BLaER1 (cell line): ENCODE measurements at regions not wholly inside any gene's neighbourhood (a gene's known extent, or its start where the extent isn't known, plus 50 kb on each side); places are given as distances from the start of the nearest gene placed in this dataset.

Experiments
- H3K27ac ChIP-seq: shearing (Covaris generic); formaldehyde crosslinking; 2 replicates; pipeline ENCODE4 v1.8.1; 2022
- H3K27me3 ChIP-seq: shearing (Covaris generic); formaldehyde crosslinking; 2 replicates; pipeline ENCODE4 v1.8.1; 2022
- H3K36me3 ChIP-seq: shearing (Covaris generic); formaldehyde crosslinking; 2 replicates; pipeline ENCODE4 v1.8.1; 2022
- H3K4me1 ChIP-seq: shearing (Covaris generic); formaldehyde crosslinking; 2 replicates; pipeline ENCODE4 v1.8.1; 2022
- H3K4me2 ChIP-seq: shearing (Covaris generic); formaldehyde crosslinking; 2 replicates; pipeline ENCODE4 v1.8.1; 2022
- H3K4me3 ChIP-seq: shearing (Covaris generic); formaldehyde crosslinking; 2 replicates; pipeline ENCODE4 v1.8.1; 2022
- H3K9ac ChIP-seq: shearing (Covaris generic); formaldehyde crosslinking; 2 replicates; pipeline ENCODE4 v1.8.1; 2022
- H3K9me3 ChIP-seq: shearing (Covaris generic); formaldehyde crosslinking; 2 replicates; pipeline ENCODE4 v1.8.1; 2022
- H4K20me1 ChIP-seq: shearing (Covaris generic); formaldehyde crosslinking; 2 replicates; pipeline ENCODE4 v1.8.1; 2022
- Cebpa-rat ChIP-seq: shearing (Covaris generic); IDR thresholded peaks from 2 replicates; pipeline ENCODE4 v1.8.1; 2022

- TF ChIP-seq Cebpa-rat = no peak
Observed at GRCh38 chr3:116842254-116842957, 132.8 kb downstream of the TUSC7 start.

DNA sequence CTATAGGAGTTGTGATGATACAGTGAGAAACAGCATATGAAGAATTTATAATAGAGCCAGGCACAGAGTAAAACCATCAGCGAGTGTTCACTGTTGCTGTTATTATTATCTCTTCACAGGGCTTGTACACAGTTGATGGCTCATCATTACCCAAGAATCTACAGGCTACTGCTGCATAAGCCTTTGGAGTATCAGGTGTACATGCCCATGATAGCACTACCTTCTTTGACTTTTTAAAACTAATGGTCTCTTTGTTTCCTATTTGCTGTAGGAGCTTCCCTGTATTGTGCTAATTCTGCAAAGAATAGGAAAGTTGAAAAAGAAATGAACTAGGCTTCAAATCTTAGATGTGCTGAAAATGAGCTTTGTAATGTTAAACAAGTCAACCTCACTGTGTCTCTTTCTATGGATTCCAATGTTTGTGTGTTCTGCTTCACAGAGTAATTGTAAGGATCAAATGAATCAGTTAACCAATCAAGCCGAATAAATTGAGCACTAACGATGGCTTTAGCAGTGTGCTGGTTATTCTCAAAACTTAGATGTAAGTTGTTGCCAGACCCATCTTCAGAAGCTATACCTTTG is 138.8 kb downstream of the TUSC7 start:
- Histone ChIP-seq H3K9me3 (peaks cover 7% of the 10 kb centered on the region), H3K4me2 (no peak overlapping the region), H4K20me1 (no peaks in the 10 kb centered on the region), H3K4me3 (no peak overlapping the region), H3K4me1 (no peaks in the 10 kb centered on the region), H3K27ac (no peak overlapping the region), H3K27me3 (no peaks in the 10 kb centered on the region), H3K9ac (no peak overlapping the region), H3K36me3 (no peaks in the 10 kb centered on the region)
- no peak for TF ChIP-seq Cebpa-rat

More at GRCh38 chr3:116842254-116842957, 132.8 kb downstream of the TUSC7 start:
- Histone ChIP-seq H3K4me1 (no peaks in the 10 kb centered on the region), H4K20me1 (no peaks in the 10 kb centered on the region), H3K36me3 (no peaks in the 10 kb centered on the region), H3K4me3 (no peak overlapping the region), H3K27me3 (no peaks in the 10 kb centered on the region), H3K4me2 (no peak overlapping the region), H3K27ac (no peak overlapping the region), H3K9ac (no peak overlapping the region), H3K9me3 (no peaks in the 10 kb centered on the region)

DNA sequence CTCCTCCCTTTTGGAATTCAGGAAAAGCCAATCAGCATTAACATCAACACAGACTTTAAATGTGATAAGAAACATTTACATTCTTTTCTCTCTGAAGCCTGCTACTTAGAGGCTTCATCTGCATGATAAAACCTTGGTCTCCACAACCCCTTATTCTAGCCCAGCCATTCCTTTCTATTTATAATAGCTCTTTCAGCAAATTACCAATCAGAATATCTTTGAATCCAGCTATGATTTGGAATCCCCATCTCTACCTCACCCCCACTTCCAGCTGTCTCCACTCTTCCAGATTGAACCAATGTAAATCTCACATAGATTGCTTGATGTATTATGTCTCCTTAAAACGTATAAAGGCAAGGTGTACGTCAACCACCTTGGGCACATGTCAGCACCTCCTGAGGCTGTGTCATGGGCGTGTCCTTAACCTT is 139.7 kb downstream of the TUSC7 start:
- H3K9me3 ChIP-seq = peaks cover 7% of the 10 kb centered on the region
- no peak for TF ChIP-seq Cebpa-rat
- no peaks in the 10 kb centered on the region for H3K36me3 ChIP-seq
- H3K27me3 ChIP-seq = no peaks in the 10 kb centered on the region
- no peaks in the 10 kb centered on the region for H3K4me1 ChIP-seq
- H3K4me2 ChIP-seq = no peak overlapping the region
- no peak overlapping the region for H3K27ac ChIP-seq
- no peak overlapping the region for H3K9ac ChIP-seq
- no peaks in the 10 kb centered on the region for H4K20me1 ChIP-seq
- H3K4me3 ChIP-seq = no peak overlapping the region

DNA sequence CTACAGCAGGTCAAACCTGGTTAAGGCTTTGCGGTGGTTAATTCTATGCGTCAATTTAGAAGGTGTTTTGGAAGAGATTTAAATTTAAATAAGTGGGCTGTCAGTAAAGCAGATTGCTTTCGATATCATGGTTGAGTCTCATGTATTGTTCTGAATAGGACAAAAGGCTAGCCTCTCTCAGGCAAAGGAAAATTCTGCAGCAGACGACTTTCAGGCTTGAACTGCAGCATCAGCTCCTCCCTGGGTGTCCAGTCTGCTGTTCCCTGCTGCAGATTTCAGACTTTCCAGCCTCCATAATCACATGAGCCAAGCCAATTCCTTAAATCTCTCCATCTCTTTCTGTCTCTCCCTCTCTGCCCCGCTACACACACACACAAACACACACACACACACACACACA is 143.2 kb downstream of the TUSC7 start:
- Histone ChIP-seq H3K27me3 (no peaks in the 10 kb centered on the region), H3K36me3 (no peaks in the 10 kb centered on the region), H3K27ac (no peak overlapping the region), H3K9me3 (peaks cover 7% of the 10 kb centered on the region), H3K4me2 (no peak overlapping the region), H3K4me1 (no peaks in the 10 kb centered on the region), H3K9ac (no peak overlapping the region), H3K4me3 (no peak overlapping the region), H4K20me1 (no peaks in the 10 kb centered on the region)
- TF ChIP-seq Cebpa-rat = no peak

- Histone ChIP-seq H3K4me1 (no peaks in the 10 kb centered on the region), H3K27ac (no peak overlapping the region), H4K20me1 (no peaks in the 10 kb centered on the region), H3K4me3 (no peak overlapping the region), H3K4me2 (no peak overlapping the region), H3K27me3 (no peaks in the 10 kb centered on the region), H3K36me3 (no peaks in the 10 kb centered on the region), H3K9me3 (no peaks in the 10 kb centered on the region), H3K9ac (no peak overlapping the region)
- no peak for TF ChIP-seq Cebpa-rat
Observed at GRCh38 chr3:116863270-116863770, 153.7 kb downstream of the TUSC7 start.

DNA sequence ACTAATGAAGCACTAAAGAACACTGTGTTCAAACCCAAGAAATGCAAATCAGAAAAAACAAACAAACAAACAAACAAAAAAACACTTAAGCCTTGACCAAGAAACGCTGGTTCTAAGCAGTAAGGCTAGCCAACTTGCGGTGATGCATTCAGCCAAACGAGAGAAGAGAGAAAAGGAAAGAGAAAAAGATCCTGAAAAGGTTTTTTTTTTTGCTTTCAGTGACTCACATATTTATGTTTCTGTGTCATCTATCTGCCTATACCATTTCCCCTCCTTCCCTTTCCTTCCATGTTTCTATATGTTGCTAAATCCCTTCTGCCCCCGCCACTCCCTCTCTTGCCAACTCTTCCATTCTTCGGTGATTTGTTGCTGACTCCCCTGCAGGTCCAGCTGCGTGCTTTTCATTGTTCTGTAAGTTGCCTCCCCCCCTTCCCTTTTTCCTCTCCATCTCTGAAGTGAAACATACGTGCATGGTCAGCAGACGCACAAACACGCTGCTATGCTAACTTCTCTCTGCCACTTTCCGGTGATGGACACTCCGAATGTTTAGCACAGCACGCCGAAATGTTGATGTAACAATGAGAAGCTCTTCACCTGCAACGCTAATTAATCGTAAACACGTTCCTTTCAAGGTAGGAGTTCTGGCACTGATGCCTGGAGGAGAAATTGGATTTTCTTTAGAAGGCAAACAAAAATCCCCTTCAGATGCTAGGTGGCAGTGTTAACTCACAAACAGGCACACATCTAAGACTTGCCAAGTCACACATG is 154.4 kb downstream of the TUSC7 start:
- no peak for TF ChIP-seq Cebpa-rat
- no peaks in the 10 kb centered on the region for H3K4me1 ChIP-seq
- H3K27me3 ChIP-seq = no peaks in the 10 kb centered on the region
- no peak overlapping the region for H3K27ac ChIP-seq
- no peak overlapping the region for H3K4me3 ChIP-seq
- H3K4me2 ChIP-seq = peak overlapping the region; percentile 47
- no peaks in the 10 kb centered on the region for H4K20me1 ChIP-seq
- no peaks in the 10 kb centered on the region for H3K9me3 ChIP-seq
- H3K36me3 ChIP-seq = no peaks in the 10 kb centered on the region
- no peak overlapping the region for H3K9ac ChIP-seq

DNA sequence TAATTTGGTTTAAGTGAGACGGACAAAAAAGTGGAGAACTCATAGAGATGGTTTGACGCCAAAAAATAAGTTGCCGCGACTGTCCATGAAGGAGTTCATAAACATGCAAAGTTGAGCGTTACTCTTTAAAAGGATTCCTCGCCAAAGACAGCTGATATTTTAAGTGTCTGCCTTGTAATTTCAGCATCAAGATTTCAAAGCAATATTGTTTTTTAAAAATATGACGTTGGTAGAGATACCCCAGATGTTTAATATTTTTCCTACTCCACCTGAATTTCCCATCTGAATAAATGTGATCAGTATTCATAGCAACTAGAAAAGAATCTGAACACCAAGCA is 155.0 kb downstream of the TUSC7 start:
- no peak for TF ChIP-seq Cebpa-rat
- Histone ChIP-seq H3K9ac (no peak overlapping the region), H4K20me1 (no peaks in the 10 kb centered on the region), H3K4me1 (no peaks in the 10 kb centered on the region), H3K4me2 (no peak overlapping the region), H3K36me3 (no peaks in the 10 kb centered on the region), H3K4me3 (no peak overlapping the region), H3K27ac (no peak overlapping the region), H3K27me3 (no peaks in the 10 kb centered on the region), H3K9me3 (no peaks in the 10 kb centered on the region)

DNA sequence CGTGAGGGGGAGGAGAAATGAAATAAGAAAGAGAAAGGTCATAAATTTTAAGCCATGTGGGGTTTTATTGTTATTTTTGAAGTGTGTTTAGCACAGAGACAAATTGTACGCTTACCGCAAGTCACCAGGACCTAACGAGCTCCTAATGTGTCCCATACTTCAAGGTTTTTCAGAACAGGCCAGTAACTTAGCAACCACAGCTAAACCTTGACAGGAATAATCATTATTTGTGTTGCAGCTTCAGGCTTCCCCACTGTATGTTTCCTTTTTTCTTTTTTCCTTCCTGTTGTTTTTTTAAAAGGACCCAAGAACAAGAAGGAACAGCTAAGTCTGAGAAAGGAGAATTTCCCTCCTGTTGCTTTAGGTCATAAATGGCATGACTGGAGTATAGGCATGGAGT is 160.8 kb downstream of the TUSC7 start:
- Histone ChIP-seq H3K27me3 (no peaks in the 10 kb centered on the region), H3K36me3 (no peaks in the 10 kb centered on the region), H3K4me1 (no peaks in the 10 kb centered on the region), H3K4me2 (no peak overlapping the region), H3K27ac (no peak overlapping the region), H3K9ac (no peak overlapping the region), H3K4me3 (no peak overlapping the region), H3K9me3 (no peaks in the 10 kb centered on the region), H4K20me1 (no peaks in the 10 kb centered on the region)
- no peak for TF ChIP-seq Cebpa-rat

DNA sequence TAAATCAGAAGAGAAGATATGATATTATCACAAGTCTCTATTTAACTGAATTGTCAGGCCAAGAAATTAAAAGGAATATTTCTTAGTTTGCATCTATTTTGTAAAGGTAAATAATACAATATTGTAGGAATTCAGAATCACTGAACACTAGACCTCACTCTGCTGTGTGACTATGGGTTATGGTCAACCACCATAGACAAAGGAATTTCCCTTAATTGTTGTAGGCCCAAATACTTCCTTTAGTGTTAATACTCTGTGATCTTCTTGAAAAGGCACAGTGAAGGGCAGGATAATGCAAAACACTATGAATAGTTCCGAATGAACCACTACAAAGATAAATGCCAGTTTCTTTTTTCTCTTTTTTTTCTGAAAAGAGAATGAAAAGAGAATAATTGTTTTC is 162.3 kb downstream of the TUSC7 start:
- Histone ChIP-seq H3K27me3 (no peaks in the 10 kb centered on the region), H3K4me1 (no peaks in the 10 kb centered on the region), H3K9ac (no peak overlapping the region), H3K4me3 (no peak overlapping the region), H3K27ac (no peak overlapping the region), H3K4me2 (no peak overlapping the region), H3K9me3 (no peaks in the 10 kb centered on the region), H3K36me3 (no peaks in the 10 kb centered on the region), H4K20me1 (no peaks in the 10 kb centered on the region)
- TF ChIP-seq Cebpa-rat = no peak

- Histone ChIP-seq H3K27ac (no peak overlapping the region), H3K9ac (no peak overlapping the region), H3K4me1 (no peaks in the 10 kb centered on the region), H3K27me3 (no peaks in the 10 kb centered on the region), H3K36me3 (no peaks in the 10 kb centered on the region), H3K9me3 (0 out of 2 replicates have a peak, but pooled peaks cover under 1% of the 10 kb centered on the region), H4K20me1 (no peaks in the 10 kb centered on the region), H3K4me2 (no peak overlapping the region), H3K4me3 (no peak overlapping the region)
- TF ChIP-seq Cebpa-rat = no peak
Observed at GRCh38 chr3:116872688-116873087, 163.1 kb downstream of the TUSC7 start.
